H1 (cell line): ENCODE measurements at regions not wholly inside any gene's neighbourhood (a gene's known extent, or its start where the extent isn't known, plus 50 kb on each side); places are given as distances from the start of the nearest gene placed in this dataset.

Experiments
- CTCF ChIA-PET: fragments of 300-600 bp; sonication (Branson Sonifier 250); formaldehyde crosslinking; loops from one replicate; lab custom pipeline; 2021; ENCODE audit not compliant: partially characterized antibody; lab: Charles Lee
- POLR2A ChIA-PET: fragments of 300-600 bp; sonication (Branson Sonifier 250); formaldehyde crosslinking; loops from one replicate; lab custom pipeline; 2021; ENCODE audit warnings: inconsistent platforms; ENCODE audit not compliant: partially characterized antibody; lab: Charles Lee
- DNase-seq, 2 experiments: peaks; one replicate each; pipeline versions ENCODE4 v3.0.0 to v3.0.0-alpha.2; 2010 to 2022; ENCODE audit warnings: low spot score in 2 of 2, low read depth in 1 of 2, mixed read lengths in 1 of 2
- FAIRE-seq: peaks from 2 replicates; lab custom pipeline; 2011; peaks lifted over from hg19 to GRCh38; lab: Jason Lieb, UNC
- H2AFZ ChIP-seq: 2 replicates; pipeline ENCODE4 v1.8.1; 2012; ENCODE audit warnings: low read length, inconsistent platforms
- H2AK5ac ChIP-seq: 2 replicates; pipeline ENCODE4 v1.6.1; 2013; ENCODE audit warnings: low read depth, low read length
- H2BK120ac ChIP-seq: replicated peaks from 2 replicates; pipeline ENCODE3; 2013; ENCODE audit warnings: low read depth, low read length, inconsistent platforms
- H2BK12ac ChIP-seq: 2 replicates; pipeline ENCODE4 v1.6.1; 2013; ENCODE audit warnings: low read depth, low read length
- H2BK15ac ChIP-seq: 2 replicates; pipeline ENCODE4 v1.6.1; 2013; ENCODE audit warnings: low read length
- H2BK20ac ChIP-seq: 2 replicates; pipeline ENCODE4 v1.6.1; 2013; ENCODE audit warnings: low read length
- H2BK5ac ChIP-seq: 2 replicates; pipeline ENCODE4 v1.6.1; 2013; ENCODE audit warnings: low read depth, low read length
- H3K14ac ChIP-seq: 2 replicates; pipeline ENCODE4 v1.6.1; 2013; ENCODE audit warnings: inconsistent platforms; ENCODE audit not compliant: insufficient read length
- H3K18ac ChIP-seq: 2 replicates; pipeline ENCODE4 v1.6.1; 2013; ENCODE audit warnings: low read length; ENCODE audit errors: extremely low read depth
- H3K23ac ChIP-seq: 2 replicates; pipeline ENCODE4 v1.6.1; 2013; ENCODE audit warnings: inconsistent platforms; ENCODE audit not compliant: insufficient read length
- H3K23me2 ChIP-seq: 2 replicates; pipeline ENCODE4 v1.6.1; 2013; ENCODE audit warnings: low read depth, low read length
- H3K27ac ChIP-seq: 2 replicates; pipeline ENCODE4 v1.6.1; 2011; ENCODE audit warnings: low read depth, low read length, inconsistent platforms
- H3K27me3 ChIP-seq, 4 experiments: replicated peaks in 1 of 4; 1 replicate in 1 of 4; 2 replicates in 3 of 4; pipeline versions ENCODE4 v1.6.1 to v1.8.1; 2011 to 2013; ENCODE audit warnings: low read length in 3 of 4, mild to moderate bottlenecking in 3 of 4, inconsistent platforms in 2 of 4, mixed read lengths in 2 of 4, moderate library complexity in 1 of 4; ENCODE audit not compliant: control insufficient read depth in 3 of 4, insufficient read depth in 3 of 4; ENCODE audit errors: extremely low read depth in 1 of 4
- H3K36me3 ChIP-seq, 4 experiments: 2 replicates each; pipeline versions ENCODE4 v1.6.1 to v1.8.1; 2011 to 2013; ENCODE audit warnings: mild to moderate bottlenecking in 4 of 4, low read length in 3 of 4, moderate library complexity in 2 of 4, control low read depth in 1 of 4, inconsistent platforms in 1 of 4; ENCODE audit not compliant: insufficient read depth in 4 of 4, control insufficient read depth in 2 of 4
- H3K4ac ChIP-seq: replicated peaks from 2 replicates; pipeline ENCODE3; 2013; ENCODE audit warnings: low read length, low read depth, mixed read lengths, inconsistent platforms; ENCODE audit not compliant: insufficient read length
- H3K4me1 ChIP-seq, 4 experiments: replicated peaks in 1 of 4; 1 replicate in 1 of 4; 2 replicates in 3 of 4; pipeline versions ENCODE4 v1.6.1 to v1.8.1; 2011 to 2013; ENCODE audit warnings: low read length in 3 of 4, inconsistent platforms in 2 of 4, mixed read lengths in 1 of 4; ENCODE audit not compliant: insufficient read depth in 4 of 4, control insufficient read depth in 3 of 4
- H3K4me2 ChIP-seq, 2 experiments: 2 replicates each; pipeline versions ENCODE4 v1.6.1 to v1.8.1; 2011 to 2013; ENCODE audit warnings: low read depth in 2 of 2, low read length in 2 of 2, control low read depth in 1 of 2, inconsistent platforms in 1 of 2, mild to moderate bottlenecking in 1 of 2; ENCODE audit not compliant: insufficient read depth in 1 of 2
- H3K4me3 ChIP-seq, 4 experiments: fragments of 200-600, 300-600 bp in 1 of 4; sonication (generic), shearing (Covaris generic), sonication (Bioruptor Twin) in 1 of 4; 2 replicates each; pipeline versions ENCODE4 v1.5.1 to v1.8.1; 2011 to 2016; ENCODE audit warnings: low read length in 4 of 4, low read depth in 3 of 4, control low read depth in 2 of 4, inconsistent platforms in 2 of 4, mild to moderate bottlenecking in 2 of 4, mixed read lengths in 1 of 4, moderate library complexity in 1 of 4; ENCODE audit not compliant: insufficient read depth in 2 of 4; ENCODE audit errors: extremely low read depth in 1 of 4
- H3K56ac ChIP-seq: replicated peaks from 2 replicates; pipeline ENCODE3; 2013; ENCODE audit warnings: low read depth, mild to moderate bottlenecking, mixed read lengths, low read length, inconsistent platforms; ENCODE audit not compliant: insufficient read length
- H3K79me1 ChIP-seq: 2 replicates; pipeline ENCODE4 v1.6.1; 2013; ENCODE audit warnings: low read depth, low read length, control low read depth
- H3K79me2 ChIP-seq, 2 experiments: 2 replicates each; pipeline versions ENCODE4 v1.6.1 to v1.8.1; 2012 to 2013; ENCODE audit warnings: low read length in 2 of 2, mild to moderate bottlenecking in 2 of 2, inconsistent platforms in 1 of 2; ENCODE audit not compliant: insufficient read depth in 2 of 2, control insufficient read depth in 1 of 2
- H3K9ac ChIP-seq, 4 experiments: replicated peaks in 1 of 4; 1 replicate in 1 of 4; 2 replicates in 3 of 4; pipeline versions ENCODE4 v1.6.1 to v1.8.1; 2011 to 2013; ENCODE audit warnings: low read depth in 3 of 4, low read length in 3 of 4, control low read depth in 2 of 4, mild to moderate bottlenecking in 2 of 4, moderate library complexity in 2 of 4, inconsistent platforms in 1 of 4; ENCODE audit errors: extremely low read depth in 1 of 4
- H3K9me3 ChIP-seq, 2 experiments: 2 replicates each; pipeline versions ENCODE4 v1.6.1 to v1.8.1; 2012 to 2013; ENCODE audit warnings: mild to moderate bottlenecking in 2 of 2, moderate library complexity in 2 of 2, control low read depth in 1 of 2, inconsistent platforms in 1 of 2, low read depth in 1 of 2, low read length in 1 of 2, mixed read lengths in 1 of 2; ENCODE audit not compliant: insufficient read depth in 2 of 2
- H4K20me1 ChIP-seq, 2 experiments: replicated peaks in 1 of 2; 2 replicates each; pipeline versions ENCODE3 to v1.8.1; 2011 to 2013; ENCODE audit warnings: inconsistent platforms in 2 of 2, low read length in 2 of 2, mild to moderate bottlenecking in 1 of 2; ENCODE audit not compliant: insufficient read depth in 2 of 2, control insufficient read depth in 1 of 2
- H4K5ac ChIP-seq: 2 replicates; pipeline ENCODE4 v1.6.1; 2013; ENCODE audit warnings: low read length, low read depth, mixed read lengths, inconsistent platforms; ENCODE audit not compliant: insufficient read length
- H4K8ac ChIP-seq: 2 replicates; pipeline ENCODE4 v1.8.0; 2013; ENCODE audit warnings: mild to moderate bottlenecking, moderate library complexity, low read length, inconsistent platforms; ENCODE audit not compliant: insufficient read depth; ENCODE audit errors: extremely low read depth
- H4K91ac ChIP-seq: replicated peaks from 2 replicates; pipeline ENCODE3; 2013; ENCODE audit warnings: low read length, mixed read lengths, inconsistent platforms; ENCODE audit not compliant: insufficient read length
- ASH2L ChIP-seq: fragments of 200-600, 300-600 bp; sonication (generic); IDR thresholded peaks from one replicate; pipeline ENCODE4 v1.7.1; 2017; ENCODE audit warnings: low read length
- CREB1 ChIP-seq: IDR thresholded peaks from 2 replicates; pipeline ENCODE4 v1.6.1; 2012; ENCODE audit warnings: inconsistent platforms
- EP300 ChIP-seq, 2 experiments: IDR thresholded peaks; 1 replicate in 1 of 2; 2 replicates in 1 of 2; pipeline ENCODE4 v1.6.1; 2011 to 2012; ENCODE audit warnings: low read depth in 2 of 2, low read length in 2 of 2, mild to moderate bottlenecking in 2 of 2, borderline replicate concordance in 1 of 2, inconsistent platforms in 1 of 2, moderate library complexity in 1 of 2
- HDAC2 ChIP-seq, 2 experiments: fragments of 300-600 bp in 1 of 2; sonication (generic) in 1 of 2; IDR thresholded peaks; 2 replicates each; pipeline ENCODE4 v1.6.1; 2011 to 2012; ENCODE audit warnings: low read depth in 2 of 2, low read length in 2 of 2, mild to moderate bottlenecking in 2 of 2, moderate library complexity in 2 of 2, borderline replicate concordance in 1 of 2, inconsistent platforms in 1 of 2
- NANOG ChIP-seq: IDR thresholded peaks from 2 replicates; pipeline ENCODE4 v1.6.1; 2011; ENCODE audit warnings: low read length, low read depth, mild to moderate bottlenecking, inconsistent platforms; ENCODE audit not compliant: insufficient read depth, poor library complexity, severe bottlenecking
- PHF8 ChIP-seq: fragments of 200-600 bp; sonication (generic); conservative IDR thresholded peaks from 2 replicates; pipeline ENCODE4 v1.7.1; 2012; ENCODE audit warnings: low read depth, mild to moderate bottlenecking, inconsistent platforms, low read length, moderate library complexity
- POLR2AphosphoS5 ChIP-seq: IDR thresholded peaks from 2 replicates; pipeline ENCODE4 v1.6.1; 2011; ENCODE audit warnings: low read depth, low read length
- RAD21 ChIP-seq, 2 experiments: IDR thresholded peaks in 1 of 2; conservative IDR thresholded peaks in 1 of 2; 2 replicates each; pipeline ENCODE4 v1.6.1; 2011; ENCODE audit warnings: low read depth in 2 of 2, low read length in 2 of 2, improper control_type of control experiment in 1 of 2, inconsistent platforms in 1 of 2, mild to moderate bottlenecking in 1 of 2, moderate library complexity in 1 of 2
- RBBP5 ChIP-seq: IDR thresholded peaks from 2 replicates; pipeline ENCODE4 v1.7.1; 2012; ENCODE audit warnings: low read depth, mild to moderate bottlenecking, inconsistent platforms, low read length, moderate library complexity, borderline replicate concordance
- RFX5 ChIP-seq: IDR thresholded peaks from 2 replicates; pipeline ENCODE4 v1.6.1; 2011; ENCODE audit warnings: low read depth, low read length, improper control_type of control experiment, borderline replicate concordance
- RNF2 ChIP-seq: fragments of 200-900, 300-1000 bp; sonication (generic); IDR thresholded peaks from 2 replicates; pipeline ENCODE4 v1.7.1; 2016; ENCODE audit warnings: borderline replicate concordance, low read depth, mild to moderate bottlenecking, antibody characterized with exemption, low read length; ENCODE audit not compliant: poor library complexity, severe bottlenecking; ENCODE audit errors: missing control alignments
- SP2 ChIP-seq: IDR thresholded peaks from 2 replicates; pipeline ENCODE4 v1.6.1; 2012; ENCODE audit warnings: mild to moderate bottlenecking, low read length, inconsistent platforms
- TCF12 ChIP-seq: IDR thresholded peaks from 2 replicates; pipeline ENCODE4 v1.6.1; 2011; ENCODE audit warnings: low read depth, mild to moderate bottlenecking, low read length
- TEAD4 ChIP-seq: IDR thresholded peaks from 2 replicates; pipeline ENCODE4 v1.6.1; 2012; ENCODE audit warnings: low read depth, low read length, inconsistent platforms, mixed read lengths
- WGBS, 2 experiments: shearing (Covaris generic) in 1 of 2; methylation state at CpG; one replicate each; pipeline versions ENCODE4 v1.1.6 to v1.1.7; 2013 to 2015; ENCODE audit warnings: low lambda C conversion rate in 2 of 2, mixed read lengths in 2 of 2, inconsistent platforms in 1 of 2, low coverage in 1 of 2, missing lambda C conversion rate in 1 of 2; ENCODE audit not compliant: insufficient replicate concordance in 2 of 2, insufficient coverage in 1 of 2, insufficient read length in 1 of 2; ENCODE audit errors: extremely low coverage in 1 of 2, missing lambda C conversion rate in 1 of 2; 5-methylcytosine and 5-hydroxymethylcytosine counted together

- Histone ChIP-seq H2BK15ac (no peak overlapping the region), H2AK5ac (no peak overlapping the region), H2BK120ac (no peak overlapping the region), H2AFZ (no peak overlapping the region), H3K9me3 (no peaks in the 10 kb centered on the region), H2BK20ac (no peak overlapping the region), H3K23ac (no peak overlapping the region), H4K91ac (no peak overlapping the region), H3K9ac (no peak overlapping the region), H3K4me2 (no peak overlapping the region), H3K14ac (no peak overlapping the region), H4K5ac (no peak overlapping the region), H3K79me1 (no peaks in the 10 kb centered on the region), H3K4ac (no peak overlapping the region), H3K56ac (no peak overlapping the region), H3K36me3 (no peaks in the 10 kb centered on the region), H2BK12ac (no peak overlapping the region), H3K4me1 (peaks cover 0 to 3% (median 2%) of the 10 kb centered on the region in 4 experiments; a peak in 3 of 7 replicates), H3K23me2 (no peaks in the 10 kb centered on the region), H3K4me3 (no peak overlapping the region), H3K79me2 (no peaks in the 10 kb centered on the region), H4K20me1 (peaks cover 0 to 3% of the 10 kb centered on the region in 2 experiments), H3K27me3 (no peaks in the 10 kb centered on the region), H2BK5ac (no peak overlapping the region), H4K8ac (no peak overlapping the region), H3K27ac (no peak overlapping the region), H3K18ac (no peak overlapping the region)
- ChIA-PET POLR2A (no interaction called here), CTCF (interaction anchor here (0.6 to 7.3 kb wide), 17 partner anchors 8 to 564 kb away, joined by 3 to 46 read pairs (median 4); no protein-coding TSS in a partner anchor)
- DNase-seq (no peak), FAIRE-seq (no peak)
- WGBS, 2 experiments: 88% methylated on average over 7 of the region's 7 CpGs; no CpG with 5 or more reads in 1 of the 2 experiments
- no peak for TF ChIP-seq POLR2AphosphoS5
- TF ChIP-seq NANOG: no peak
- no peak for TF ChIP-seq ASH2L
- TF ChIP-seq CREB1: no peak
- no peak for TF ChIP-seq PHF8
- TF ChIP-seq TCF12: no peak
- no peak for TF ChIP-seq HDAC2 (IDR thresholded peaks at IDR 0.05; ENCODE audit: borderline replicate concordance in 1 of 2, low read depth in 2 of 2, low read length in 2 of 2)
- TF ChIP-seq RAD21 (IDR thresholded peaks at IDR 0.05 in 1 of 2, conservative IDR thresholded peaks at IDR 0.05 in 1 of 2; ENCODE audit: low read depth in 2 of 2, low read length in 2 of 2): no peak
- no peak for TF ChIP-seq SP2
- no peak for TF ChIP-seq EP300 (IDR thresholded peaks at IDR 0.05; ENCODE audit: borderline replicate concordance in 1 of 2, low read depth in 2 of 2, low read length in 2 of 2)
- no peak for TF ChIP-seq RNF2
- no peak for TF ChIP-seq TEAD4
- TF ChIP-seq RBBP5: no peak
- no peak for TF ChIP-seq RFX5
Measured at GRCh38 chr7:33757050-33757449, 148.3 kb upstream of the BMPER start.
